ENCODE measurements at regions not wholly inside any gene's neighbourhood (a gene's known extent, or its start where the extent isn't known, plus 50 kb on each side); places are given as distances from the start of the nearest gene placed in this dataset.
"Not testable (repeated sequence)": the region's sequence is repeated elsewhere in the genome, so short reads cannot be mapped to it uniquely, and the experiment has no call there.

GRCh38 chr2:212912445-212913103 is 238.8 kb downstream of the IKZF2 start:
- DNase-seq, result no peak

GRCh38 chr2:212911011-212911410 is 240.4 kb downstream of the IKZF2 start:
- no peak for DNase-seq

- no peak for DNase-seq
These were observed 242.6 kb downstream of the IKZF2 start for GRCh38 chr2:212908682-212909435.

- DNase-seq, result no peak
These were observed 243.4 kb downstream of the IKZF2 start for GRCh38 chr2:212908031-212908430.

- DNase-seq, result no peak
These were observed 244.8 kb downstream of the IKZF2 start for GRCh38 chr2:212906620-212907019.

GRCh38 chr2:212905640-212906201 is 245.7 kb downstream of the IKZF2 start:
- DNase-seq, result no peak

- no peak for DNase-seq
These were observed 246.8 kb downstream of the IKZF2 start for GRCh38 chr2:212904646-212905045.

GRCh38 chr2:212903413-212903812 is 248.0 kb downstream of the IKZF2 start:
- no peak for DNase-seq

- DNase-seq, result no peak
These were observed 249.0 kb downstream of the IKZF2 start for GRCh38 chr2:212902421-212902820.

GRCh38 chr2:212901604-212902275 is 249.7 kb downstream of the IKZF2 start:
- no peak for DNase-seq

GRCh38 chr2:212900715-212901114 is 250.7 kb downstream of the IKZF2 start:
- no peak for DNase-seq

GRCh38 chr2:212898011-212898410 is 253.4 kb downstream of the IKZF2 start:
- no peak for DNase-seq

GRCh38 chr2:212897296-212897695 is 254.1 kb downstream of the IKZF2 start:
- no peak for DNase-seq

GRCh38 chr2:212894026-212894425 is 257.4 kb downstream of the IKZF2 start:
- no peak for DNase-seq

GRCh38 chr2:212893216-212893615 is 258.2 kb downstream of the IKZF2 start:
- no peak for DNase-seq

GRCh38 chr2:212892193-212892592 is 259.2 kb downstream of the IKZF2 start:
- no peak for DNase-seq

- no peak for DNase-seq
These were observed 259.8 kb downstream of the IKZF2 start for GRCh38 chr2:212891580-212891979.

- DNase-seq, result no peak
These were observed 268.8 kb downstream of the IKZF2 start for GRCh38 chr2:212882626-212883025.

- DNase-seq, result not testable (repeated sequence)
These were observed 274.9 kb downstream of the IKZF2 start for GRCh38 chr2:212876556-212876955.

- DNase-seq, result not testable (repeated sequence)
These were observed 275.5 kb downstream of the IKZF2 start for GRCh38 chr2:212875950-212876349.

- no peak for DNase-seq
These were observed 278.2 kb downstream of the IKZF2 start for GRCh38 chr2:212873256-212873655.

- DNase-seq, result no peak
These were observed 279.8 kb downstream of the IKZF2 start for GRCh38 chr2:212871597-212871996.

- DNase-seq, result no peak
These were observed 287.2 kb downstream of the IKZF2 start for GRCh38 chr2:212864186-212864585.

GRCh38 chr2:212863185-212863588 is 288.2 kb downstream of the IKZF2 start:
- no peak for DNase-seq

All from stimulated activated CD4-positive, alpha-beta T cell treated with anti-CD3 and anti-CD28 coated beads, Interleukin-12 subunit alpha, Interleukin-12 subunit beta, amount 100 ng/mL, for 4 hours (primary cell).